Dermis microvascular lymphatic vessel endothelial cell (primary cell): ENCODE measurements at regions not wholly inside any gene's neighbourhood (a gene's known extent, or its start where the extent isn't known, plus 50 kb on each side); places are given as distances from the start of the nearest gene placed in this dataset.

Source experiments
- DNase-seq, 2 donors: peaks; one replicate each; pipeline versions ENCODE4 v3.0.0 to v3.0.0-alpha.2; 2010; ENCODE audit warnings: low read depth in 2 of 2

- no peak for DNase-seq
Measured at GRCh38 chr3:88573472-88573871, 423.7 kb downstream of the C3orf38 start.

- DNase-seq = no peak
Measured at GRCh38 chr3:88574146-88574545, 424.4 kb downstream of the C3orf38 start.

GRCh38 chr3:88584451-88584850, 434.7 kb downstream of the C3orf38 start:
- no peak for DNase-seq

GRCh38 chr3:88586121-88586640, 436.4 kb downstream of the C3orf38 start:
- DNase-seq = no peak

- DNase-seq = no peak
Measured at GRCh38 chr3:88589138-88589537, 439.4 kb downstream of the C3orf38 start.

GRCh38 chr3:88595026-88595425, 445.3 kb downstream of the C3orf38 start:
- DNase-seq = no peak

- DNase-seq = no peak
Measured at GRCh38 chr3:88596451-88596850, 446.7 kb downstream of the C3orf38 start.

GRCh38 chr3:88610820-88611219, 461.1 kb downstream of the C3orf38 start:
- DNase-seq = no peak

- DNase-seq = no peak
Measured at GRCh38 chr3:88611826-88612326, 462.1 kb downstream of the C3orf38 start.

GRCh38 chr3:88616413-88616812, 466.7 kb downstream of the C3orf38 start:
- DNase-seq = no peak

- no peak for DNase-seq
Measured at GRCh38 chr3:88617283-88617682, 467.5 kb downstream of the C3orf38 start.

- DNase-seq = no peak
Measured at GRCh38 chr3:88618021-88618645, 468.4 kb downstream of the C3orf38 start.

GRCh38 chr3:88621586-88621985, 471.8 kb downstream of the C3orf38 start:
- DNase-seq = no peak

- no peak for DNase-seq
Measured at GRCh38 chr3:88623709-88624108, 473.9 kb downstream of the C3orf38 start.

- DNase-seq = no peak
Measured at GRCh38 chr3:88626456-88627120, 476.8 kb downstream of the C3orf38 start.

GRCh38 chr3:88628901-88629300, 478.5 kb upstream of the EPHA3 start:
- DNase-seq = no peak

GRCh38 chr3:88632226-88632625, 475.2 kb upstream of the EPHA3 start:
- DNase-seq = no peak

- DNase-seq = no peak
Measured at GRCh38 chr3:88640581-88640980, 466.8 kb upstream of the EPHA3 start.

GRCh38 chr3:88641033-88641604, 466.3 kb upstream of the EPHA3 start:
- no peak for DNase-seq

- DNase-seq = no peak
Measured at GRCh38 chr3:88657459-88657858, 450.0 kb upstream of the EPHA3 start.

GRCh38 chr3:88661433-88661824, 446.0 kb upstream of the EPHA3 start:
- DNase-seq = no peak

GRCh38 chr3:88668180-88668579, 439.2 kb upstream of the EPHA3 start:
- DNase-seq = no peak

GRCh38 chr3:88671573-88671972, 435.8 kb upstream of the EPHA3 start:
- DNase-seq = no peak
